HG03354 (cell line): ENCODE measurements at regions not wholly inside any gene's neighbourhood (a gene's known extent, or its start where the extent isn't known, plus 50 kb on each side); places are given as distances from the start of the nearest gene placed in this dataset.
"Not testable (repeated sequence)": the region's sequence is repeated elsewhere in the genome, so short reads cannot be mapped to it uniquely, and the experiment has no call there.

ENCODE experiments used
- ATAC-seq: cut with Tn5 transposase; IDR thresholded peaks from one replicate; pipeline ENCODE4 v1.9.1; 2021; ENCODE audit warnings: mild to moderate bottlenecking; ENCODE audit not compliant: unreplicated experiment, poor library complexity, severe bottlenecking

GRCh38 chr11:112310848-112311247 is 50.2 kb upstream of the PLET1 start:
- ATAC-seq: no peak

GRCh38 chr11:112315057-112315720 is 54.5 kb upstream of the PLET1 start:
- no peak for ATAC-seq

GRCh38 chr11:112315861-112316739 is 55.4 kb upstream of the PLET1 start:
- ATAC-seq: no peak

GRCh38 chr11:112316971-112317370 is 56.3 kb upstream of the PLET1 start:
- ATAC-seq: no peak

- no peak for ATAC-seq
Observed at GRCh38 chr11:112318184-112318591, 57.5 kb upstream of the PLET1 start.

GRCh38 chr11:112318661-112319060 is 58.0 kb upstream of the PLET1 start:
- ATAC-seq: no peak

GRCh38 chr11:112320668-112321067 is 60.0 kb upstream of the PLET1 start:
- no peak for ATAC-seq

GRCh38 chr11:112321501-112322172 is 61.0 kb upstream of the PLET1 start:
- no peak for ATAC-seq

GRCh38 chr11:112322173-112322790 is 61.6 kb upstream of the PLET1 start:
- no peak for ATAC-seq

GRCh38 chr11:112334381-112334780 is 73.7 kb upstream of the PLET1 start:
- no peak for ATAC-seq

GRCh38 chr11:112336356-112336886 is 75.8 kb upstream of the PLET1 start:
- no peak for ATAC-seq

- no peak for ATAC-seq
Observed at GRCh38 chr11:112339566-112339965, 78.9 kb upstream of the PLET1 start.

GRCh38 chr11:112343368-112344039 is 82.8 kb upstream of the PLET1 start:
- ATAC-seq: no peak

- ATAC-seq: no peak
Observed at GRCh38 chr11:112344040-112344413, 83.4 kb upstream of the PLET1 start.

- no peak for ATAC-seq
Observed at GRCh38 chr11:112345166-112345565, 84.5 kb upstream of the PLET1 start.

GRCh38 chr11:112345706-112346105 is 85.0 kb upstream of the PLET1 start:
- no peak for ATAC-seq

- no peak for ATAC-seq
Observed at GRCh38 chr11:112346586-112346985, 85.9 kb upstream of the PLET1 start.

- ATAC-seq: no peak
Observed at GRCh38 chr11:112348480-112349029, 87.9 kb upstream of the PLET1 start.

GRCh38 chr11:112351423-112351822 is 90.8 kb upstream of the PLET1 start:
- ATAC-seq: not testable (repeated sequence)
